Neutrophil (primary cell): ENCODE measurements at regions not wholly inside any gene's neighbourhood (a gene's known extent, or its start where the extent isn't known, plus 50 kb on each side); places are given as distances from the start of the nearest gene placed in this dataset.

Experiments
- H3K27ac ChIP-seq: fragments of 200-600 bp; sonication (generic); 2 replicates; pipeline ENCODE4 v1.5.1; 2016; ENCODE audit warnings: mild to moderate bottlenecking, moderate library complexity
- H3K27me3 ChIP-seq: fragments of 200-600 bp; sonication (generic); 2 replicates; pipeline ENCODE4 v1.6.0; 2016; ENCODE audit warnings: mild to moderate bottlenecking
- H3K36me3 ChIP-seq: fragments of 200-600 bp; sonication (generic); 2 replicates; pipeline ENCODE4 v1.5.1; 2017
- H3K4me1 ChIP-seq, 2 experiments: fragments of 200-600 bp in 1 of 2; sonication (generic) in 1 of 2; 1 replicate in 1 of 2; 2 replicates in 1 of 2; pipeline versions ENCODE4 v1.5.1 to v1.6.1; 2013 to 2016; ENCODE audit warnings: low read depth in 1 of 2, low read length in 1 of 2, mild to moderate bottlenecking in 1 of 2, moderate library complexity in 1 of 2; ENCODE audit not compliant: control insufficient read depth in 1 of 2, insufficient read depth in 1 of 2
- H3K4me3 ChIP-seq, 2 experiments: fragments of 200-600 bp in 1 of 2; sonication (generic) in 1 of 2; 1 replicate in 1 of 2; 2 replicates in 1 of 2; pipeline ENCODE4 v1.5.1; 2013 to 2016; ENCODE audit warnings: low read depth in 1 of 2, low read length in 1 of 2, mild to moderate bottlenecking in 1 of 2, moderate library complexity in 1 of 2
- H3K9me3 ChIP-seq: fragments of 200-600 bp; sonication (generic); 2 replicates; pipeline ENCODE4 v1.5.1; 2016
- CTCF ChIP-seq: fragments of 200-600 bp; sonication (generic); IDR thresholded peaks from 2 replicates; pipeline ENCODE4 v1.5.1; 2016; ENCODE audit warnings: antibody characterized with exemption

GRCh38 chr12:130223767-130224244, 61.5 kb downstream of the FZD10 start:
- Histone ChIP-seq H3K4me1 (no peaks in the 10 kb centered on the region), H3K27me3 (peaks cover 11% of the 10 kb centered on the region), H3K4me3 (no peak overlapping the region), H3K9me3 (no peaks in the 10 kb centered on the region), H3K36me3 (no peaks in the 10 kb centered on the region), H3K27ac (no peak overlapping the region)
- TF ChIP-seq CTCF: no peak

- H3K27ac ChIP-seq: no peak overlapping the region
- TF ChIP-seq CTCF: no peak
- no peak overlapping the region for H3K4me3 ChIP-seq
- no peaks in the 10 kb centered on the region for H3K36me3 ChIP-seq
- H3K9me3 ChIP-seq: no peaks in the 10 kb centered on the region
- H3K27me3 ChIP-seq: peaks cover 11% of the 10 kb centered on the region
- no peaks in the 10 kb centered on the region for H3K4me1 ChIP-seq
Observed at GRCh38 chr12:130224613-130225012, 62.3 kb downstream of the FZD10 start.

GRCh38 chr12:130225347-130225746, 63.1 kb downstream of the FZD10 start:
- TF ChIP-seq CTCF: no peak
- no peaks in the 10 kb centered on the region for H3K4me1 ChIP-seq
- no peaks in the 10 kb centered on the region for H3K9me3 ChIP-seq
- H3K27me3 ChIP-seq: peaks cover 6% of the 10 kb centered on the region
- H3K27ac ChIP-seq: no peak overlapping the region
- H3K4me3 ChIP-seq: no peak overlapping the region
- no peaks in the 10 kb centered on the region for H3K36me3 ChIP-seq

- H3K27ac ChIP-seq: no peak overlapping the region
- no peak for TF ChIP-seq CTCF
Observed at GRCh38 chr12:130226126-130226525, 63.9 kb downstream of the FZD10 start.

GRCh38 chr12:130226771-130227170, 64.5 kb downstream of the FZD10 start:
- Histone ChIP-seq H3K4me3 (no peak overlapping the region), H3K9me3 (no peaks in the 10 kb centered on the region), H3K36me3 (no peaks in the 10 kb centered on the region), H3K4me1 (no peaks in the 10 kb centered on the region), H3K27ac (no peak overlapping the region), H3K27me3 (no peaks in the 10 kb centered on the region)
- no peak for TF ChIP-seq CTCF

More at GRCh38 chr12:130226126-130226525, 63.9 kb downstream of the FZD10 start:
- H3K36me3 ChIP-seq: no peaks in the 10 kb centered on the region
- H3K27me3 ChIP-seq: no peaks in the 10 kb centered on the region
- no peaks in the 10 kb centered on the region for H3K9me3 ChIP-seq
- no peak overlapping the region for H3K4me3 ChIP-seq
- no peaks in the 10 kb centered on the region for H3K4me1 ChIP-seq

- H3K4me3 ChIP-seq: no peak overlapping the region
- no peak overlapping the region for H3K27ac ChIP-seq
- no peak for TF ChIP-seq CTCF
- no peaks in the 10 kb centered on the region for H3K4me1 ChIP-seq
- H3K27me3 ChIP-seq: no peaks in the 10 kb centered on the region
- no peaks in the 10 kb centered on the region for H3K9me3 ChIP-seq
- no peaks in the 10 kb centered on the region for H3K36me3 ChIP-seq
Observed at GRCh38 chr12:130227641-130228040, 65.4 kb downstream of the FZD10 start.
